Neuronal stem cell (in vitro differentiated cells): ENCODE measurements at regions not wholly inside any gene's neighbourhood (a gene's known extent, or its start where the extent isn't known, plus 50 kb on each side); places are given as distances from the start of the nearest gene placed in this dataset.

Experiments
- DNase-seq: peaks from one replicate; pipeline ENCODE4 v3.0.0-alpha.2; 2013; ENCODE audit warnings: low spot score
- H2AFZ ChIP-seq: one replicate; pipeline ENCODE4 v1.6.1; 2013; ENCODE audit warnings: mild to moderate bottlenecking, low read length, inconsistent platforms
- H2AK5ac ChIP-seq: 2 replicates; pipeline ENCODE4 v1.6.1; 2013; ENCODE audit warnings: low read depth, mild to moderate bottlenecking, inconsistent platforms, low read length, moderate library complexity, mixed read lengths
- H2BK120ac ChIP-seq: 2 replicates; pipeline ENCODE4 v1.6.1; 2013; ENCODE audit warnings: low read depth, mild to moderate bottlenecking, inconsistent platforms, low read length, moderate library complexity, mixed read lengths
- H2BK12ac ChIP-seq: one replicate; pipeline ENCODE4 v1.6.1; 2013; ENCODE audit warnings: low read length, inconsistent platforms
- H2BK15ac ChIP-seq: 2 replicates; pipeline ENCODE4 v1.6.1; 2013; ENCODE audit warnings: mild to moderate bottlenecking, low read length, inconsistent platforms, mixed read lengths
- H2BK5ac ChIP-seq: one replicate; pipeline ENCODE4 v1.6.1; 2013; ENCODE audit warnings: inconsistent platforms, mild to moderate bottlenecking, low read length, moderate library complexity
- H3K14ac ChIP-seq: one replicate; pipeline ENCODE4 v1.6.1; 2013; ENCODE audit warnings: low read length, inconsistent platforms
- H3K18ac ChIP-seq: 2 replicates; pipeline ENCODE4 v1.6.1; 2013; ENCODE audit warnings: low read length, inconsistent platforms
- H3K23ac ChIP-seq: 2 replicates; pipeline ENCODE4 v1.6.1; 2013; ENCODE audit warnings: low read depth, mild to moderate bottlenecking, mixed read lengths, low read length, inconsistent platforms; ENCODE audit not compliant: poor library complexity
- H3K27ac ChIP-seq: replicated peaks from 3 replicates; pipeline ENCODE4 v1.5.1; 2013; ENCODE audit warnings: low read length, inconsistent platforms
- H3K27me3 ChIP-seq, 3 experiments: 2 replicates each; pipeline ENCODE4 v1.6.1; 2013; ENCODE audit warnings: low read length in 3 of 3, mild to moderate bottlenecking in 2 of 3, inconsistent platforms in 1 of 3, low read depth in 1 of 3, mixed read lengths in 1 of 3, moderate library complexity in 1 of 3; ENCODE audit not compliant: control insufficient read depth in 3 of 3, insufficient read depth in 3 of 3
- H3K36me3 ChIP-seq, 2 donors: replicated peaks in 1 of 2; 2 replicates each; pipeline ENCODE4 v1.6.1; 2013; ENCODE audit warnings: low read length in 2 of 2; ENCODE audit not compliant: control insufficient read depth in 2 of 2, insufficient read depth in 2 of 2
- H3K4ac ChIP-seq: 2 replicates; pipeline ENCODE4 v1.6.1; 2013; ENCODE audit warnings: inconsistent platforms, mild to moderate bottlenecking, low read length, moderate library complexity
- H3K4me1 ChIP-seq, 2 donors: 1 replicate in 1 of 2; 2 replicates in 1 of 2; pipeline ENCODE4 v1.6.1; 2013; ENCODE audit warnings: low read length in 2 of 2, low read depth in 1 of 2; ENCODE audit not compliant: control insufficient read depth in 2 of 2, insufficient read depth in 1 of 2
- H3K4me2 ChIP-seq: one replicate; pipeline ENCODE4 v1.6.1; 2013; ENCODE audit warnings: mild to moderate bottlenecking, low read length, inconsistent platforms; ENCODE audit not compliant: insufficient read depth, poor library complexity, severe bottlenecking
- H3K4me3 ChIP-seq, 2 donors: 2 replicates each; pipeline ENCODE4 v1.5.1; 2013; ENCODE audit warnings: low read length in 2 of 2, mild to moderate bottlenecking in 2 of 2, inconsistent platforms in 1 of 2, moderate library complexity in 1 of 2
- H3K79me1 ChIP-seq: one replicate; pipeline ENCODE4 v1.6.1; 2013; ENCODE audit warnings: low read depth, mild to moderate bottlenecking, inconsistent platforms, low read length, moderate library complexity
- H3K9ac ChIP-seq: one replicate; pipeline ENCODE4 v1.6.1; 2013; ENCODE audit warnings: mild to moderate bottlenecking, low read depth, low read length, inconsistent platforms; ENCODE audit not compliant: poor library complexity
- H3K9me3 ChIP-seq, 2 donors: replicated peaks in 1 of 2; 2 replicates each; pipeline versions ENCODE3 to v1.6.1; 2013; ENCODE audit warnings: low read length in 2 of 2, mild to moderate bottlenecking in 2 of 2, inconsistent platforms in 1 of 2, low read depth in 1 of 2, mixed read lengths in 1 of 2, moderate library complexity in 1 of 2; ENCODE audit not compliant: control insufficient read depth in 2 of 2, insufficient read depth in 1 of 2
- H4K8ac ChIP-seq: one replicate; pipeline ENCODE4 v1.6.1; 2013; ENCODE audit warnings: low read depth, mild to moderate bottlenecking, inconsistent platforms, low read length, moderate library complexity
- H4K91ac ChIP-seq: one replicate; pipeline ENCODE4 v1.6.1; 2013; ENCODE audit warnings: low read length, low read depth, mild to moderate bottlenecking, inconsistent platforms; ENCODE audit not compliant: poor library complexity
- WGBS, 2 donors: extraction: QIAGEN DNeasy Blood & Tissue Kit; methylation state at CpG; one replicate each; pipeline ENCODE4 v1.1.7; 2013; ENCODE audit warnings: missing lambda C conversion rate in 2 of 2, mixed read lengths in 1 of 2; ENCODE audit not compliant: insufficient read length in 2 of 2, insufficient replicate concordance in 1 of 2; ENCODE audit errors: extremely low coverage in 2 of 2; 5-methylcytosine and 5-hydroxymethylcytosine counted together

DNA sequence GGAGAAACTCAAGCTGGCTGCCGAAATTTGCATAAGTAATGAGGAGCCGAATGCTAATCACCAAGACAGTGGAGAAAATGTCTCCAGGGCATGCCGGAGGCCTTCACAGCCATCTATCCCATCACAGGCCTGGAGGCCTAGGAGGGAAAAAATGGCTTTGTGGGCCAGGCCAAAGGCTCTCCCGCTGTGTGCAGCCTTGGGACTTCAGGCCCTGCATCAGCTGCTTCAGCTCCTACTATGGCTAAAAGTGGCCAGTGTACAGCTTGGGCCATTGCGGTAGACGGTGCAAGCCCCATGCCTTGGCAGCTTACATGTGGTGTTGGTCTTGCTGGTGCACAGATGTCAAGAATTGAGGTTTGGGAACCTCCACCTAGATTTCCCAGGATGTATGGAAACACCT lies 162.6 kb upstream of the FAM47A start:
- Histone ChIP-seq H2AK5ac (no peak overlapping the region), H3K9ac (no peak overlapping the region), H3K9me3 (peaks cover 3 to 8% of the 10 kb centered on the region in 2 donors), H2BK15ac (no peak overlapping the region), H3K36me3 (no peaks in the 10 kb centered on the region), H3K4me2 (no peak overlapping the region), H3K4ac (no peak overlapping the region), H3K23ac (no peak overlapping the region), H2BK12ac (no peak overlapping the region), H3K14ac (no peak overlapping the region), H4K8ac (no peak overlapping the region), H4K91ac (no peak overlapping the region), H3K27ac (no peak overlapping the region), H3K79me1 (no peaks in the 10 kb centered on the region), H2BK120ac (no peak overlapping the region), H3K27me3 (no peaks in the 10 kb centered on the region), H3K4me3 (no peak overlapping the region), H2AFZ (no peak overlapping the region), H3K18ac (no peak overlapping the region), H3K4me1 (no peaks in the 10 kb centered on the region), H2BK5ac (no peak overlapping the region)
- no CpG with 5 or more reads among the region's 6 CpGs for WGBS, 2 donors
- no peak for DNase-seq

DNA sequence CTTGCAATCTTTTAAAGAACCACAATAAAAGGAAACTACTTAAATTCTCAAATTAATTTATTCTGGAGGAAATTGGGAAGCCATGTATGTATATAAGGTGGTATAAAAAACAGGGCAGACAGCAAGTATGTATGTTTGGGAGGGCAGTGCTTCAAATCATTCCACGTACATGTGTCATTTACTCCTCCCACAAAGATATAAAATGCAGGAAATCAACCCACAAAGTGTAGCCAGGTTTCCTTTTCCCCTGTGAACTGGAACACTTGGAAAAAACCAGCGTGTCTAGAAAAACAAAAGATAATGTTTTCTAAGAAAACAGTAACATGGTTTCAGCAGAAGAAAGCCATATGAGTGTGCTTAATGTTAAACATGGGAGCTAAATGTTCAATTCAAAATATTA lies 156.7 kb upstream of the FAM47A start:
- Histone ChIP-seq H3K4me3 (no peak overlapping the region), H3K4me1 (no peaks in the 10 kb centered on the region), H2BK15ac (no peak overlapping the region), H2AK5ac (no peak overlapping the region), H3K14ac (no peak overlapping the region), H2AFZ (no peak overlapping the region), H2BK120ac (no peak overlapping the region), H2BK12ac (no peak overlapping the region), H3K27ac (no peak overlapping the region), H4K91ac (no peak overlapping the region), H4K8ac (no peak overlapping the region), H3K9ac (no peak overlapping the region), H3K9me3 (no peaks in the 10 kb centered on the region), H3K36me3 (no peaks in the 10 kb centered on the region), H3K23ac (no peak overlapping the region), H3K4ac (no peak overlapping the region), H3K27me3 (no peaks in the 10 kb centered on the region), H3K79me1 (no peaks in the 10 kb centered on the region), H3K4me2 (no peak overlapping the region), H2BK5ac (no peak overlapping the region), H3K18ac (no peak overlapping the region)
- DNase-seq, result no peak
- WGBS, 2 donors, result no CpG with 5 or more reads among the region's 2 CpGs

DNA sequence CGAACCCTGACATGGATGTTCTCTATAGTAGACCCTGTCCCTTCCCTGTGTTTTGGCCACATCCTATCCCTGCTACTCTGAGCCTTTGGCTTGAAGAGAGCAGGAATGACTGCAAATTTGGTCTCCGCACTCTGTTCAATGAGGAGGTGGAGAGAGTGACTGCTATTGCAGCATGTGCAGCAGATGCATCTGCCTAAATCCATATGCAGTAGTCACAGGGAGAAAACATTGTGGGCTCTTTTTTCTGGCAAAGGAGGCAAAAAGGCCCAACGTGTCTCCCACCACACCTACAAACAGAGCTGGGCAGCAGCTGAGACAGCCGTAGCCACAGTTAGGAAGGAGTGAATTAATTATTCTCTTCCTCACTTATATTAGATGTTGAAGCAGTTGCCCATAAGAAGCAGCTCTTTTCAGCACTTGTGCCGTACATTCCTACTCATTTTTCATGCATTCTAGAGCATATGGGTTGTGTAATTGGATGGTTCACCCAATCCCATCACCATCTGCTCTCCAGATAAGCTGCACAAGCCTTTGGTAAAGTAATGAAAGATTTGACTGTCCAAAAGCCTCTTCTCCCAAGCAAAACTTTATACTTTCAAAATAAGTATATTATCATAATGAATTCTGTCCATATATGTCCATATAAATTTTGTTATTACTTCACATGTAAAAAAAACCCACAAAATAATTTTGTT lies 147.9 kb upstream of the FAM47A start:
- Histone ChIP-seq H3K9me3 (no peaks in the 10 kb centered on the region), H3K4me1 (no peaks in the 10 kb centered on the region), H2BK15ac (no peak overlapping the region), H3K79me1 (no peaks in the 10 kb centered on the region), H4K91ac (no peak overlapping the region), H3K36me3 (no peaks in the 10 kb centered on the region), H2AK5ac (no peak overlapping the region), H3K27me3 (no peaks in the 10 kb centered on the region), H3K4ac (no peak overlapping the region), H3K14ac (no peak overlapping the region), H2BK120ac (no peak overlapping the region), H2BK5ac (no peak overlapping the region), H2AFZ (no peak overlapping the region), H3K23ac (no peak overlapping the region), H3K18ac (no peak overlapping the region), H3K4me2 (no peak overlapping the region), H3K4me3 (no peak overlapping the region), H3K27ac (no peak overlapping the region), H4K8ac (no peak overlapping the region), H3K9ac (no peak overlapping the region), H2BK12ac (no peak overlapping the region)
- WGBS, 2 donors, result no CpG with 5 or more reads among the region's 5 CpGs
- DNase-seq, result no peak

DNA sequence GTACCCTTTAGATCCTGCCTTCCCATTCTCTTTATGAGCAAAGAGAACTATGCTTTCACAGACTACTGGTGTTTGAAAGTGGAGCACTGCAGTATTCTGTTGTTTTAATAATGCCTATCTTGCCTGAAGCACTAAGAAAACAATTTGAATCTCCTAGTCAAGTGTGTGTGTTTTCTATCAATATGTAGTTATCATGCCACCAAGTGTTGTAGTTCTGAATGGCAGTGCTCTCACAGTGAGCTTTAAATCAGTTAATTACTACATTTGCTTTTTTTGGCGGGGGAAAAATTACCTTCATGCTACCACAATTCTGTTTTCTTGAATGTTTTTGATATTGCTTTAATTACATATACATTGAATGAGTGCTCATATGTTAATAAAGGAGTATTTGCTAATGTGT lies 143.6 kb upstream of the FAM47A start:
- no peak overlapping the region for H3K18ac ChIP-seq
- no peak overlapping the region for H2BK15ac ChIP-seq
- H2BK12ac ChIP-seq, result no peak overlapping the region
- no peak overlapping the region for H2AFZ ChIP-seq
- no peak overlapping the region for H2BK5ac ChIP-seq
- H3K4ac ChIP-seq, result no peak overlapping the region
- H3K27me3 ChIP-seq, result no peaks in the 10 kb centered on the region
- H3K23ac ChIP-seq, result no peak overlapping the region
- no peaks in the 10 kb centered on the region for H3K79me1 ChIP-seq
- H2BK120ac ChIP-seq, result no peak overlapping the region
- no peak overlapping the region for H4K8ac ChIP-seq
- H3K36me3 ChIP-seq, result no peaks in the 10 kb centered on the region
- no peak overlapping the region for H3K4me3 ChIP-seq
- no peaks in the 10 kb centered on the region for H3K4me1 ChIP-seq
- H2AK5ac ChIP-seq, result no peak overlapping the region
- H3K14ac ChIP-seq, result no peak overlapping the region
- H3K9me3 ChIP-seq, result no peaks in the 10 kb centered on the region
- no CpG with 5 or more reads among the region's 1 CpG for WGBS, 2 donors
- no peak for DNase-seq
- no peak overlapping the region for H3K27ac ChIP-seq
- no peak overlapping the region for H3K9ac ChIP-seq
- no peak overlapping the region for H3K4me2 ChIP-seq
- no peak overlapping the region for H4K91ac ChIP-seq
